Astrocyte of the spinal cord (primary cell): ENCODE measurements at regions not wholly inside any gene's neighbourhood (a gene's known extent, or its start where the extent isn't known, plus 50 kb on each side); places are given as distances from the start of the nearest gene placed in this dataset.

ENCODE experiments used
- DNase-seq: peaks from one replicate; pipeline ENCODE4 v3.0.0; 2011; ENCODE audit warnings: low read depth, low spot score
- H3K4me3 ChIP-seq: 2 replicates; pipeline ENCODE4 v1.5.1; 2011; ENCODE audit warnings: low read depth, mild to moderate bottlenecking, low read length, moderate library complexity
- CTCF ChIP-seq: IDR thresholded peaks from 2 replicates; pipeline ENCODE4 v1.5.1; 2012; ENCODE audit warnings: low read depth, mild to moderate bottlenecking, low read length, inconsistent platforms
- in situ Hi-C: cut with HindIII; loops from 2 replicates; pipeline ENCODE4 v1.10.0; 2017; ENCODE audit warnings: low sequenced_read_pairs

GRCh38 chrX:97714072-97714471, 830.4 kb downstream of the RPA4 start:
- no peak for DNase-seq
- no peak for TF ChIP-seq CTCF
- in situ Hi-C loops, result no loop called here
- H3K4me3 ChIP-seq, result no peak overlapping the region

GRCh38 chrX:97728215-97728614, 844.5 kb downstream of the RPA4 start:
- no peak for TF ChIP-seq CTCF
- no peak for DNase-seq
- in situ Hi-C loops, result no loop called here
- H3K4me3 ChIP-seq, result no peak overlapping the region

GRCh38 chrX:97740044-97740443, 856.3 kb downstream of the RPA4 start:
- H3K4me3 ChIP-seq, result no peak overlapping the region
- TF ChIP-seq CTCF, result no peak
- in situ Hi-C loops, result no loop called here
- no peak for DNase-seq

GRCh38 chrX:97740886-97741285, 857.2 kb downstream of the RPA4 start:
- no peak for TF ChIP-seq CTCF
- DNase-seq, result no peak
- no peak overlapping the region for H3K4me3 ChIP-seq
- in situ Hi-C loops, result no loop called here

- in situ Hi-C loops, result no loop called here
- no peak for TF ChIP-seq CTCF
- H3K4me3 ChIP-seq, result no peak overlapping the region
- DNase-seq, result no peak
Observed at GRCh38 chrX:97743014-97743413, 859.3 kb downstream of the RPA4 start.

- in situ Hi-C loops, result no loop called here
- TF ChIP-seq CTCF, result no peak
- no peak overlapping the region for H3K4me3 ChIP-seq
- DNase-seq, result no peak
Observed at GRCh38 chrX:97747346-97747745, 863.6 kb downstream of the RPA4 start.

GRCh38 chrX:97751016-97751415, 867.3 kb downstream of the RPA4 start:
- no peak overlapping the region for H3K4me3 ChIP-seq
- in situ Hi-C loops, result no loop called here
- DNase-seq, result no peak
- no peak for TF ChIP-seq CTCF
